HL-60 (cell line): ENCODE measurements at regions not wholly inside any gene's neighbourhood (a gene's known extent, or its start where the extent isn't known, plus 50 kb on each side); places are given as distances from the start of the nearest gene placed in this dataset.

Source experiments
- DNase-seq, 2 experiments: peaks; one replicate each; pipeline ENCODE4 v3.0.0-alpha.2; 2010 to 2020; ENCODE audit warnings: low read depth in 1 of 2, low spot score in 1 of 2
- H3K27ac ChIP-seq: fragments of 250-450 bp; sonication (Bioruptor Pico); replicated peaks from 2 replicates; pipeline ENCODE4 v1.5.1; 2020; ENCODE audit warnings: mild to moderate bottlenecking, moderate library complexity
- H3K27me3 ChIP-seq: fragments of 250-450 bp; sonication (Bioruptor Pico); 2 replicates; pipeline ENCODE4 v1.5.1; 2021; ENCODE audit warnings: mild to moderate bottlenecking, moderate library complexity; ENCODE audit not compliant: insufficient read depth, poor library complexity, severe bottlenecking
- H3K4me3 ChIP-seq: replicated peaks from 2 replicates; pipeline ENCODE4 v1.5.1; 2011; ENCODE audit warnings: mild to moderate bottlenecking, control low read depth, low read length; ENCODE audit not compliant: insufficient read depth
- CTCF ChIP-seq: IDR thresholded peaks from one replicate; pipeline ENCODE4 v1.5.1; 2011; ENCODE audit warnings: low read length, control low read depth, inconsistent platforms; ENCODE audit not compliant: insufficient read depth
- GABPA ChIP-seq: IDR thresholded peaks from 2 replicates; pipeline ENCODE4 v1.6.1; 2012; ENCODE audit warnings: low read depth
- POLR2AphosphoS5 ChIP-seq: IDR thresholded peaks from 2 replicates; pipeline ENCODE4 v1.6.1; 2012; ENCODE audit warnings: low read depth
- REST ChIP-seq: IDR thresholded peaks from 2 replicates; pipeline ENCODE4 v1.6.1; 2012; ENCODE audit warnings: low read depth; ENCODE audit not compliant: insufficient replicate concordance
- SPI1 ChIP-seq: IDR thresholded peaks from 2 replicates; pipeline ENCODE4 v1.6.1; 2012; ENCODE audit warnings: low read depth, mild to moderate bottlenecking, borderline replicate concordance

GRCh38 chr6:105608711-105609374, 206.0 kb upstream of the PREP start:
- Histone ChIP-seq H3K27me3 (no peaks in the 10 kb centered on the region), H3K4me3 (no peak overlapping the region), H3K27ac (no peak overlapping the region)
- TF ChIP-seq SPI1 (no peak), POLR2AphosphoS5 (no peak), CTCF (no peak), REST (no peak), GABPA (no peak)
- no peak for DNase-seq

GRCh38 chr6:105607636-105608621, 205.0 kb upstream of the PREP start:
- no peak overlapping the region for H3K27ac ChIP-seq
- TF ChIP-seq SPI1 = no peak
- no peak for TF ChIP-seq GABPA
- no peak for TF ChIP-seq REST
- TF ChIP-seq POLR2AphosphoS5 = no peak
- TF ChIP-seq CTCF = no peak
- H3K27me3 ChIP-seq = no peaks in the 10 kb centered on the region
- H3K4me3 ChIP-seq = no peak overlapping the region
- no peak for DNase-seq

- H3K27ac ChIP-seq = no peak overlapping the region
- H3K4me3 ChIP-seq = no peak overlapping the region
- no peaks in the 10 kb centered on the region for H3K27me3 ChIP-seq
- no peak for DNase-seq
- TF ChIP-seq CTCF (no peak), REST (no peak), POLR2AphosphoS5 (no peak), GABPA (no peak), SPI1 (no peak)
Observed at GRCh38 chr6:105606831-105607463, 204.1 kb upstream of the PREP start.
